ENCODE measurements at regions not wholly inside any gene's neighbourhood (a gene's known extent, or its start where the extent isn't known, plus 50 kb on each side); places are given as distances from the start of the nearest gene placed in this dataset.

DNA sequence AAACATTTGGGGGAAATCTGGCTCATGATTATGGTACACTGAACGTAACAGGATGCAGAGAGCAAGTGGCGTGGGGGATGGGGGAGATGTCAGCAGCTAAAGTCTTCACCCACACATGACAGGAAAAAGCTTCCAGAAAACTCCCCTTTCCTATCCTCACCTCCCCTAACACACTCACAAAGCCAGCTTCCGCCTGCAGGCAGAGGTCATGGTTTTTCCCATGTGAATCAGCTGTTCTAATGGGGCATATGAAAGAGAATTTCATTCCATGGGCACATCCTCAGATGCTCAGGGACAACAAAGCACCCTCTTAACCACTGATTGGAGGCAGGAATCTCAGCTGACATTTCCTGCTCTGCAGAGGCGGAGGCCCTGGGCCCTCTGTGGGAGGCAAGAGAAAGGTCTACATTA is 129.1 kb downstream of the TSN start:
- DNase-seq (no peak), ATAC-seq (no peak)
- Histone ChIP-seq H3K4me3 (no peak overlapping the region), H3K9me3 (no peaks in the 10 kb centered on the region), H3K36me3 (ENCODE audit: insufficient read depth in 1 of 2, low read depth in 1 of 2) (no peaks in the 10 kb centered on the region), H3K4me1 (no peaks in the 10 kb centered on the region), H3K27me3 (ENCODE audit: insufficient read depth in 3 of 3, low read length in 2 of 3) (peaks cover 0 to 4% (median 0%) of the 10 kb centered on the region in 3 donors), H3K27ac (no peak overlapping the region)
- TF ChIP-seq CTCF (IDR thresholded peaks at IDR 0.05) = no peak
- WGBS, 3 donors = 46 to 54% (median 47%) methylated on average over 4 of the region's 4 CpGs
- intact Hi-C loops (cut with DNase I) = no loop called here

DNA sequence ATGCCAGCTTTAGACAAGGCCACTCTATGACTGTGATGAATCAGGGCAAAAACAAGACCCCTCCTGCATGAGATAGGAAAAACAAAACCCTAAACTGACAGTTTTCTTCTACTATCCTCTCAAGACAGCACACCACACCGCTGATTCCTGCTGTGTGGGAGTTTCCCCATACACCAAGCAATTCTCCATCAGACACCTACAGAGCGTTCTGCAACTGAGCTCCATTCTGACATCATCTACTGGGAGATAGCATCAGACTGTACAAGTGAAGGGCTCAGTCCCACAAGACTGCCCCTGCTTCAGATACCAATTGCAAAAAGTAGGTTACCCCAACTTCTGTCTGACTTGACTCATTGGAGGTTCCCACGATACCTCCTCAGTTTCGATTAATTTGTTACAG is 130.6 kb downstream of the TSN start:
- WGBS, 3 donors = 84 to 90% (median 88%) methylated on average over 4 of the region's 4 CpGs
- H3K27ac ChIP-seq = no peak overlapping the region
- H3K4me1 ChIP-seq = no peaks in the 10 kb centered on the region
- intact Hi-C loops (cut with DNase I) = no loop called here
- no peaks in the 10 kb centered on the region for H3K9me3 ChIP-seq
- DNase-seq (no peak), ATAC-seq (no peak)
- H3K27me3 ChIP-seq (ENCODE audit: insufficient read depth in 3 of 3, low read length in 2 of 3) = peaks cover 0 to 4% (median 0%) of the 10 kb centered on the region in 3 donors
- H3K36me3 ChIP-seq (ENCODE audit: insufficient read depth in 1 of 2, low read depth in 1 of 2) = no peaks in the 10 kb centered on the region
- no peak for TF ChIP-seq CTCF (IDR thresholded peaks at IDR 0.05)
- no peak overlapping the region for H3K4me3 ChIP-seq

DNA sequence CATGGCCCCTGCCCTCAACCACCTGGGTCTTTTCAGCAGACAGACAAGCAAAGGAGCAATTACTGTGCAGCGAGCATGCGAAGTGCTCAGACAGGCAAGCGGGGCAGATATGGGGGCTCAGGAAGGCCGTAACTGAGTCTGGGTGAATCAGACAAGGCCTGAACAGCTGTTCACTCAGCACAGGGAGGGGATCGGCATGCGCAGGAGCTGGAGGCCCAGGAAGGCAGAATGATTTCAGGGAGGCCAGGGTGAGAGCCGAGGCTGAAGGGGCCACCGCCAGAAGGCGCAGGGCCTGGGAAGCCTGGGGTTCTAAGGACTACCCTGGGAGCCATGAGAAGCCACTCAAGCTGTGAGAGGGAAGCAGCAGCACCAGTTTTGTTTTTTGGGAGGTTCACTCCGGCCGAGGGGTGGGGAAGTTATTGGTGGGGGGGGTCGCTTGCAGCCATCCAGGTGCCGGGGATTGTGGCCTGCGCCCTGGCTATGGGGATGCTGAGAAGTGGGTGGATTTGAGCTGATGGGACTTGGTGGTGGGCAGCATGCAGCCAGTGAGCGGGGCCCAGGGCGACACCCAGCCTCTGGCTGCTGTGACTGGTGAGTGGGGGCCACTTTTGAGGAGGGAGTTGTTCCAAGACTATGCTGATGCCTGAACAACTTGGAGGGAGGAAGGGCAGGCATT is 132.2 kb downstream of the TSN start:
- Histone ChIP-seq H3K36me3 (ENCODE audit: insufficient read depth in 1 of 2, low read depth in 1 of 2) (no peaks in the 10 kb centered on the region), H3K27ac (no peak overlapping the region), H3K4me1 (no peaks in the 10 kb centered on the region), H3K27me3 (ENCODE audit: insufficient read depth in 3 of 3, low read length in 2 of 3) (peaks cover 0 to 4% (median 0%) of the 10 kb centered on the region in 3 donors), H3K9me3 (no peaks in the 10 kb centered on the region), H3K4me3 (no peak overlapping the region)
- WGBS, 3 donors = 73 to 83% (median 75%) methylated on average over 15 to 16 of the region's 16 CpGs
- intact Hi-C loops (cut with DNase I) = no loop called here
- ATAC-seq = no peak
- no peak for TF ChIP-seq CTCF (IDR thresholded peaks at IDR 0.05)
- no peak for DNase-seq

DNA sequence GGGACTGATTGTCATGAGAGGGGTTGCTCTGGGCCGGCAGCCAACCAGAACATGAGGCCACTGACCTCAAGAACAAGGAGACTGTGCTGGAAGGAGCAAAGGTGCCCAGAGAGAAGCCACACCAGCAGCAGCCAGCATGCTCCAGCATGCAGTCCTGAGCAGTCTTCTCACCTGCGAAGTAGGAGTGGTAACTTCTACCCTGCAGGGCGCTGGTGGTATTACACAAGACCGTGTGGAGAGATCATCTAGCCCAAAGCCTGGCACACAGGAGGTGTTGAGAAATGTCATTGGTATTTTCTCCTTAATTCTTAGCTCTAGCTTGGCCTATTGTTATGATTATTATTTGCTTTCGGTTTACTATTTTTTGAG is 132.7 kb downstream of the TSN start:
- ATAC-seq = no peak

More for the DNA sequence above, 132.7 kb downstream of the TSN start:
- TF ChIP-seq CTCF (IDR thresholded peaks at IDR 0.05) = peak; percentile 9
- H3K4me3 ChIP-seq = no peak overlapping the region
- DNase-seq = no peak
- no peak overlapping the region for H3K27ac ChIP-seq
- H3K4me1 ChIP-seq = no peaks in the 10 kb centered on the region
- WGBS, 3 donors = 68 to 72% (median 68%) methylated on average over 5 of the region's 5 CpGs
- H3K36me3 ChIP-seq (ENCODE audit: insufficient read depth in 1 of 2, low read depth in 1 of 2) = no peaks in the 10 kb centered on the region
- H3K27me3 ChIP-seq (ENCODE audit: insufficient read depth in 3 of 3, low read length in 2 of 3) = peaks cover 0 to 4% (median 0%) of the 10 kb centered on the region in 3 donors
- intact Hi-C loops (cut with DNase I) = no loop called here
- H3K9me3 ChIP-seq = no peaks in the 10 kb centered on the region
